ENCODE measurements at regions not wholly inside any gene's neighbourhood (a gene's known extent, or its start where the extent isn't known, plus 50 kb on each side); places are given as distances from the start of the nearest gene placed in this dataset.

- Mint-ChIP-seq H3K27ac (no peak overlapping the region), H3K4me3 (no peak overlapping the region), H3K9me3 (peaks cover 3% of the 10 kb centered on the region), H3K27me3 (no peaks in the 10 kb centered on the region), H3K36me3 (ENCODE audit: low read depth) (no peaks in the 10 kb centered on the region), H3K4me1 (no peaks in the 10 kb centered on the region)
- intact Hi-C loops (cut with micrococcal nuclease), result no loop called here
- ChIA-PET POLR2A (no interaction called here), CTCF (no interaction called here)
- no peak for DNase-seq
- no peak for ATAC-seq (ENCODE audit: low read depth)
- no peak for TF ChIP-seq CTCF (IDR thresholded peaks at IDR 0.05)
These were observed 452.8 kb downstream of the AACS start for GRCh38 chr12:125518074-125518473.

GRCh38 chr12:125519026-125519651 is 453.9 kb downstream of the AACS start:
- ATAC-seq (ENCODE audit: low read depth) (no peak), DNase-seq (no peak)
- intact Hi-C loops (cut with micrococcal nuclease), result no loop called here
- H3K4me1 Mint-ChIP-seq, result no peaks in the 10 kb centered on the region
- ChIA-PET POLR2A (no interaction called here), CTCF (no interaction called here)
- no peaks in the 10 kb centered on the region for H3K27me3 Mint-ChIP-seq
- no peak for TF ChIP-seq CTCF (IDR thresholded peaks at IDR 0.05)
- H3K27ac Mint-ChIP-seq, result no peak overlapping the region
- peaks cover 8% of the 10 kb centered on the region for H3K9me3 Mint-ChIP-seq
- H3K36me3 Mint-ChIP-seq (ENCODE audit: low read depth), result no peaks in the 10 kb centered on the region
- no peak overlapping the region for H3K4me3 Mint-ChIP-seq

- CTCF ChIA-PET, result no interaction called here
- H3K36me3 Mint-ChIP-seq (ENCODE audit: low read depth), result no peaks in the 10 kb centered on the region
- no peaks in the 10 kb centered on the region for H3K4me1 Mint-ChIP-seq
- H3K27me3 Mint-ChIP-seq, result peaks cover 2% of the 10 kb centered on the region
- POLR2A ChIA-PET, result no interaction called here
- no peak for DNase-seq
- TF ChIP-seq CTCF (IDR thresholded peaks at IDR 0.05), result no peak
- peaks cover 11% of the 10 kb centered on the region for H3K9me3 Mint-ChIP-seq
- no peak overlapping the region for H3K27ac Mint-ChIP-seq
- H3K4me3 Mint-ChIP-seq, result no peak overlapping the region
- intact Hi-C loops (cut with micrococcal nuclease), result no loop called here
- no peak for ATAC-seq (ENCODE audit: low read depth)
These were observed 460.6 kb downstream of the AACS start for GRCh38 chr12:125525879-125526278.

GRCh38 chr12:125528281-125528680 is 463.0 kb downstream of the AACS start:
- Mint-ChIP-seq H3K4me3 (no peak overlapping the region), H3K36me3 (ENCODE audit: low read depth) (no peaks in the 10 kb centered on the region), H3K4me1 (no peaks in the 10 kb centered on the region), H3K27me3 (peaks cover 8% of the 10 kb centered on the region), H3K9me3 (peaks cover 7% of the 10 kb centered on the region), H3K27ac (no peak overlapping the region)
- no peak for DNase-seq
- CTCF ChIA-PET, result no interaction called here
- TF ChIP-seq CTCF (IDR thresholded peaks at IDR 0.05), result no peak
- no peak for ATAC-seq (ENCODE audit: low read depth)
- intact Hi-C loops (cut with micrococcal nuclease), result no loop called here
- POLR2A ChIA-PET, result no interaction called here

- no peaks in the 10 kb centered on the region for H3K9me3 Mint-ChIP-seq
- intact Hi-C loops (cut with micrococcal nuclease), result loop anchor here (5.0 kb wide), 1 partner anchor 1342 kb away; no protein-coding TSS in a partner anchor
- peaks cover 15% of the 10 kb centered on the region for H3K27me3 Mint-ChIP-seq
- no peak overlapping the region for H3K4me3 Mint-ChIP-seq
- ChIA-PET CTCF (no interaction called here), POLR2A (no interaction called here)
- DNase-seq (no peak), ATAC-seq (ENCODE audit: low read depth) (no peak)
- H3K27ac Mint-ChIP-seq, result no peak overlapping the region
- no peak for TF ChIP-seq CTCF (IDR thresholded peaks at IDR 0.05)
- no peaks in the 10 kb centered on the region for H3K36me3 Mint-ChIP-seq (ENCODE audit: low read depth)
- H3K4me1 Mint-ChIP-seq, result no peaks in the 10 kb centered on the region
These were observed 465.0 kb downstream of the AACS start for GRCh38 chr12:125530201-125530600.

All from activated B cell treated with CpG ODN at 0.5 μM for 24 hours (primary cell).